NCI-H748 (cell line): ENCODE measurements at regions not wholly inside any gene's neighbourhood (a gene's known extent, or its start where the extent isn't known, plus 50 kb on each side); places are given as distances from the start of the nearest gene placed in this dataset.
A peak's percentile ranks its signal among the peaks of the same experiment; 100 is the strongest.

Source experiments
- DNase-seq: peaks from one replicate; lab custom pipeline; 2025; ENCODE audit not compliant: unreplicated experiment; lab: John Stamatoyannopoulos, UW

GRCh38 chr7:85285527-85285926, 98.7 kb upstream of the SEMA3D start:
- peak; percentile 99 for DNase-seq

- no peak for DNase-seq
Measured at GRCh38 chr7:85275204-85275603, 88.3 kb upstream of the SEMA3D start.

DNA sequence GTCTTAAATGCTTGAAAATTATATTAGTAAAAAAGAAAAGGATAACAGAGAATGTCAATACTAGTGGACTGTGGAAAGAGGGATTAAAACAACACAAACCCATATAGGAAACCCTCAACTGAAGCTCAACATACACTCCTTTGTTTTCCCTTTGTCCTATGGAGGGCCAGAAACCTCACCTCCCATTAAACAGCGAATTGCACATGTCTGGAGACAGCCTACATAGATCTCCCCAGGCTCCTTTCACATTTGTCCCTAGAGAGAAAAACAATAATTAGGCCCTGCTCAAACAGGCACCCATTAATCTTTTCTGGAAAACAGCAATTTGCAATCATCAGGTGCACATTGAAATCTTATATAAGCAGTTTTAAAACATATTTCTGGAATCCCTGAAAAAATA, 87.6 kb upstream of the SEMA3D start:
- DNase-seq: peak; percentile 87

DNA sequence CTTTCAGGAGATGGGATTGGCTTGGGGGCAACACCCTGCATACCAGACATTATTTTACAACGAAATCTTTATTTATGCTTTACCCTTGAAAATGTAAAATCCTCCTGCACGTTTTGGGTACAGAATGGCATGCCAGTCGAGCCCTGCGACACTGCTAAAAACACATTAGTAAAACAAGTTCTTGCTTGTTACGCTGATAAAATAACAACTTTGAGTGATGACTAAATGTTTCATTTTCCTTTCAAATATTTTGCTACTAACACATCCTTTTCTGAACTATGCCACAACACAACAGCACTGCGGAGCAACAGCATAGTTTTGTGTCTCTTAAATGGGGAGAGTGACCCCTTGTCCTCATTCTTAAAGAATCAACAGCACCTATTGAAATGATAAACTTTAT, 76.0 kb upstream of the SEMA3D start:
- DNase-seq: no peak

GRCh38 chr7:85261336-85261735, 74.5 kb upstream of the SEMA3D start:
- DNase-seq: peak; percentile 58

DNA sequence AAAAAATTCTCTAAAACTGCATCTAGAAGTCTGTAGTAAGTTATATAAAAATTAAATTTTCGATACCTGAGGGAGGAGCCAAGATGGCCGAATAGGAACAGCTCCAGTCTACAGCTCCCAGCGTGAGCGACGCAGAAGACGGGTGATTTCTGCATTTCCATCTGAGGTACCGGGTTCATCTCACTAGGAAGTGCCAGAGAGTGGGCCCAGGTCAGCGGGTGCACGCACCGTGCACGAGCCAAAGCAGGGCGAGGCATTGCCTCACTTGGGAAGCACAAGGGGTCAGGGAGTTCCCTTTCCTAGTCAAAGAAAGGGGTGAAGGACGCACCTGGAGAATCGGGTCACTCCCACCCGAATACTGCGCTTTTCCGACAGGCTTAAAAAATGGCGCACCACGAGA, 62.9 kb upstream of the SEMA3D start:
- DNase-seq: peak; percentile 80

GRCh38 chr7:85239109-85239508, 52.3 kb upstream of the SEMA3D start:
- DNase-seq: no peak

DNA sequence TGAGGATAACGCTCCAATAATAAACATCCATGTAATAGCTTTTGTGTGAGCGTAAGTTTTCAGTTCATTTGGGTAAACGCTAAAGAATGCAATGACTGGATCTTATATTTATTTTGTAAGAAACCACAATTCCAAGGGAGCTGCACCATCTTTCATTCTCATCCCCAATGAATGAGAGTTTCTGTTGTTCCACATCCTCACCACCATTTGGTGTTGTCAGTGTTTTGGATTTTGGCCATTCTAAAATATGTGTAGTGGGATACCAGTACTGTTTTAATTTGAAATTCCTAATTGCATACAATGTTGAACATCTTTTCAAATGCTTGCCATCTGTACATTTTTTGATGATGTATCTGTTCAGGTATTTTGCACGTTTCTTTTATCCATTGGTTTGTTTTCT, 50.9 kb upstream of the SEMA3D start:
- DNase-seq: no peak
